IMR-90 (cell line): ENCODE measurements at regions not wholly inside any gene's neighbourhood (a gene's known extent, or its start where the extent isn't known, plus 50 kb on each side); places are given as distances from the start of the nearest gene placed in this dataset.

Experiments used
- ATAC-seq: fragments of 200-7000 bp; cut with Tn5 transposase; 2 replicates; pipeline ENCODE4 v1.9.1; 2020; ENCODE audit warnings: low read depth, mild to moderate bottlenecking, moderate library complexity
- BruUV-seq: library from RNA; stranded (reverse); fragments of 400-500 nt; replicated peaks from 2 replicates; lab custom pipeline; 2021; lab: Mats Ljungman, UMichigan
- CTCF ChIA-PET: fragments of 300-600 bp; formaldehyde crosslinking; extraction: SDS; loops from one replicate; lab custom pipeline; 2021; ENCODE audit warnings: antibody characterized with exemption; lab: Yijun Ruan, JAX
- POLR2A ChIA-PET: fragments of 300-600 bp; sonication (Branson Sonifier 250); formaldehyde crosslinking; loops from one replicate; lab custom pipeline; 2022; ENCODE audit warnings: antibody characterized with exemption; ENCODE audit not compliant: unreplicated experiment; lab: Charles Lee
- DNase-seq: peaks from one replicate; pipeline ENCODE4 v3.0.0; 2013
- H2AFZ ChIP-seq: replicated peaks from 2 replicates; pipeline ENCODE3; 2013; ENCODE audit warnings: low read length, mild to moderate bottlenecking; ENCODE audit not compliant: poor library complexity
- H2AK5ac ChIP-seq: 2 replicates; pipeline ENCODE4 v1.6.1; 2013; ENCODE audit warnings: low read depth, low read length, inconsistent platforms
- H2AK9ac ChIP-seq: replicated peaks from 2 replicates; pipeline ENCODE3; 2013; ENCODE audit warnings: mild to moderate bottlenecking, low read depth, low read length, moderate library complexity; ENCODE audit not compliant: poor library complexity
- H2BK120ac ChIP-seq: 2 replicates; pipeline ENCODE4 v1.6.1; 2013; ENCODE audit warnings: low read depth, low read length, inconsistent platforms
- H2BK15ac ChIP-seq: 3 replicates; pipeline ENCODE4 v1.6.1; 2013; ENCODE audit warnings: low read depth, low read length, inconsistent platforms
- H2BK20ac ChIP-seq: 2 replicates; pipeline ENCODE4 v1.6.1; 2013; ENCODE audit warnings: low read depth, mild to moderate bottlenecking, inconsistent platforms, low read length, moderate library complexity
- H2BK5ac ChIP-seq: 2 replicates; pipeline ENCODE4 v1.6.1; 2013; ENCODE audit warnings: mild to moderate bottlenecking, low read depth, low read length, inconsistent platforms; ENCODE audit not compliant: poor library complexity, severe bottlenecking
- H3K14ac ChIP-seq: replicated peaks from 2 replicates; pipeline ENCODE4 v1.6.1; 2013; ENCODE audit warnings: low read depth, low read length, inconsistent platforms
- H3K18ac ChIP-seq: 2 replicates; pipeline ENCODE4 v1.6.1; 2013; ENCODE audit warnings: low read depth, low read length, control low read depth
- H3K23ac ChIP-seq: 2 replicates; pipeline ENCODE4 v1.6.1; 2013; ENCODE audit warnings: low read depth, low read length, inconsistent platforms
- H3K27ac ChIP-seq: 2 replicates; pipeline ENCODE4 v1.5.1; 2013; ENCODE audit warnings: mild to moderate bottlenecking, control low read depth, low read length; ENCODE audit not compliant: insufficient read depth
- H3K27me3 ChIP-seq: 2 replicates; pipeline ENCODE4 v1.6.1; 2013; ENCODE audit warnings: low read length; ENCODE audit not compliant: control insufficient read depth, insufficient read depth
- H3K36me3 ChIP-seq: 2 replicates; pipeline ENCODE4 v1.6.1; 2013; ENCODE audit warnings: low read length, mixed read lengths; ENCODE audit not compliant: control insufficient read depth, insufficient read depth
- H3K4ac ChIP-seq: 2 replicates; pipeline ENCODE4 v1.6.1; 2013; ENCODE audit warnings: low read depth, low read length, inconsistent platforms
- H3K4me1 ChIP-seq: 2 replicates; pipeline ENCODE4 v1.6.1; 2013; ENCODE audit warnings: low read length, mixed read lengths; ENCODE audit not compliant: control insufficient read depth, insufficient read depth
- H3K4me2 ChIP-seq: 2 replicates; pipeline ENCODE4 v1.6.1; 2013; ENCODE audit warnings: low read depth, mild to moderate bottlenecking, control low read depth, low read length, moderate library complexity
- H3K4me3 ChIP-seq: 2 replicates; pipeline ENCODE4 v1.5.1; 2013; ENCODE audit warnings: low read depth, mild to moderate bottlenecking, control low read depth, low read length, moderate library complexity; ENCODE audit not compliant: insufficient read depth
- H3K56ac ChIP-seq: 2 replicates; pipeline ENCODE4 v1.6.1; 2013; ENCODE audit warnings: low read length, inconsistent platforms; ENCODE audit not compliant: insufficient read depth; ENCODE audit errors: extremely low read depth
- H3K79me1 ChIP-seq, 2 experiments: 2 replicates each; pipeline ENCODE4 v1.6.1; 2013; ENCODE audit warnings: low read length in 2 of 2, inconsistent platforms in 1 of 2, low read depth in 1 of 2
- H3K9ac ChIP-seq: 2 replicates; pipeline ENCODE4 v1.6.1; 2013; ENCODE audit warnings: low read depth, low read length, control low read depth
- H3K9me1 ChIP-seq: 2 replicates; pipeline ENCODE4 v1.6.1; 2013; ENCODE audit warnings: low read length, inconsistent platforms; ENCODE audit not compliant: insufficient read depth
- H3K9me3 ChIP-seq: 2 replicates; pipeline ENCODE4 v1.6.1; 2013; ENCODE audit warnings: low read length; ENCODE audit not compliant: control insufficient read depth, insufficient read depth
- H4K20me1 ChIP-seq: 2 replicates; pipeline ENCODE4 v1.6.1; 2013; ENCODE audit warnings: low read length, inconsistent platforms; ENCODE audit not compliant: insufficient read depth
- H4K5ac ChIP-seq: 2 replicates; pipeline ENCODE4 v1.6.1; 2013; ENCODE audit warnings: mild to moderate bottlenecking, low read depth, low read length, control low read depth
- H4K8ac ChIP-seq, 2 experiments: 2 replicates each; pipeline ENCODE4 v1.6.1; 2013; ENCODE audit warnings: low read depth in 2 of 2, low read length in 2 of 2, control low read depth in 1 of 2, inconsistent platforms in 1 of 2
- H4K91ac ChIP-seq: 2 replicates; pipeline ENCODE4 v1.6.1; 2013; ENCODE audit warnings: low read depth, low read length, inconsistent platforms; ENCODE audit not compliant: insufficient read depth
- BHLHE40 ChIP-seq: fragments of 150-350 bp; IDR thresholded peaks from 2 replicates; pipeline ENCODE4 v1.6.1; 2016; ENCODE audit warnings: mild to moderate bottlenecking, low read depth, low read length
- CEBPB ChIP-seq: IDR thresholded peaks from 2 replicates; pipeline ENCODE4 v1.6.1; 2012; ENCODE audit warnings: low read depth, low read length, improper control_type of control experiment
- CHD1 ChIP-seq: IDR thresholded peaks from 2 replicates; pipeline ENCODE4 v1.6.1; 2012; ENCODE audit warnings: low read depth, low read length, improper control_type of control experiment
- ELK1 ChIP-seq: fragments of 150-350 bp; IDR thresholded peaks from 2 replicates; pipeline ENCODE4 v1.6.1; 2016; ENCODE audit warnings: low read depth, mild to moderate bottlenecking, low read length, moderate library complexity, borderline replicate concordance
- FOS ChIP-seq: fragments of 150-350 bp; IDR thresholded peaks from 2 replicates; pipeline ENCODE4 v1.6.1; 2016; ENCODE audit warnings: low read depth, low read length
- MAFK ChIP-seq: IDR thresholded peaks from 2 replicates; pipeline ENCODE4 v1.6.1; 2012; ENCODE audit warnings: low read depth, low read length, improper control_type of control experiment
- MAZ ChIP-seq: IDR thresholded peaks from 2 replicates; pipeline ENCODE4 v1.6.1; 2012; ENCODE audit warnings: low read depth, mild to moderate bottlenecking, low read length, improper control_type of control experiment, moderate library complexity, borderline replicate concordance
- MXI1 ChIP-seq: IDR thresholded peaks from 2 replicates; pipeline ENCODE4 v1.6.1; 2012; ENCODE audit warnings: low read depth, mild to moderate bottlenecking, low read length, moderate library complexity, borderline replicate concordance
- NFE2L2 ChIP-seq: fragments of 150-350 bp; IDR thresholded peaks from 2 replicates; pipeline ENCODE4 v1.6.1; 2016; ENCODE audit warnings: low read depth, mild to moderate bottlenecking, low read length
- POLR2A ChIP-seq: IDR thresholded peaks from 2 replicates; pipeline ENCODE4 v1.6.1; 2012; ENCODE audit warnings: mild to moderate bottlenecking, low read depth, low read length
- RAD21 ChIP-seq: IDR thresholded peaks from 2 replicates; pipeline ENCODE4 v1.6.1; 2012; ENCODE audit warnings: low read length, improper control_type of control experiment
- RCOR1 ChIP-seq: IDR thresholded peaks from 2 replicates; pipeline ENCODE4 v1.6.1; 2012; ENCODE audit warnings: mild to moderate bottlenecking, low read length, improper control_type of control experiment; ENCODE audit not compliant: insufficient replicate concordance
- RFX5 ChIP-seq: IDR thresholded peaks from 2 replicates; pipeline ENCODE4 v1.8.0; 2012; ENCODE audit warnings: low read depth, mild to moderate bottlenecking, low read length, moderate library complexity
- SMC3 ChIP-seq: fragments of 150-350 bp; IDR thresholded peaks from 2 replicates; pipeline ENCODE4 v1.6.1; 2016; ENCODE audit warnings: low read depth, mild to moderate bottlenecking, antibody characterized with exemption, low read length, moderate library complexity
- USF2 ChIP-seq: fragments of 150-350 bp; IDR thresholded peaks from 2 replicates; pipeline ENCODE4 v1.6.1; 2017; ENCODE audit warnings: mild to moderate bottlenecking, antibody characterized with exemption, low read length, low read depth
- WGBS, 2 experiments: methylation state at CpG; one replicate each; pipeline versions ENCODE4 v1.1.5 to v1.1.7; 2013; ENCODE audit warnings: missing lambda C conversion rate in 2 of 2; ENCODE audit not compliant: insufficient read length in 1 of 2; ENCODE audit errors: extremely low coverage in 2 of 2; 5-methylcytosine and 5-hydroxymethylcytosine counted together
- dilution Hi-C: fragments of 300-500 bp; cut with HindIII; formaldehyde crosslinking; loops from one replicate; pipeline ENCODE4 v1.14.3; 2018; ENCODE audit warnings: low sequenced_read_pairs; ENCODE audit not compliant: unreplicated experiment
- in situ Hi-C: fragments of 300-500 bp; cut with MboI; formaldehyde crosslinking; loops from 3 replicates; pipeline ENCODE4 v1.14.3; 2019; ENCODE audit warnings: low sequenced_read_pairs, inconsistent platforms, mixed read lengths
- intact Hi-C: fragments of 100-400 bp; cut with micrococcal nuclease; formaldehyde crosslinking; loops from 2 replicates; pipeline ENCODE4 v1.10.0; 2022
- TF ChIP-seq, protein P1 (sequence below): conservative IDR thresholded peaks from 2 replicates; pipeline ENCODE4 v1.5.1; 2012; ENCODE audit warnings: mild to moderate bottlenecking, low read depth, low read length, improper control_type of control experiment

- intact Hi-C loops (no loop called here), in situ Hi-C loops (no loop called here), dilution Hi-C loops (no loop called here)
- H3K4me3 ChIP-seq = no peak overlapping the region
- TF ChIP-seq MAZ (no peak), CEBPB (no peak), FOS (no peak), RCOR1 (no peak), MXI1 (no peak), MAFK (no peak), POLR2A (no peak), CHD1 (no peak), NFE2L2 (no peak), ELK1 (no peak), BHLHE40 (no peak), SMC3 (no peak), USF2 (no peak), RFX5 (no peak), RAD21 (no peak)
- TF ChIP-seq, protein P1, sequence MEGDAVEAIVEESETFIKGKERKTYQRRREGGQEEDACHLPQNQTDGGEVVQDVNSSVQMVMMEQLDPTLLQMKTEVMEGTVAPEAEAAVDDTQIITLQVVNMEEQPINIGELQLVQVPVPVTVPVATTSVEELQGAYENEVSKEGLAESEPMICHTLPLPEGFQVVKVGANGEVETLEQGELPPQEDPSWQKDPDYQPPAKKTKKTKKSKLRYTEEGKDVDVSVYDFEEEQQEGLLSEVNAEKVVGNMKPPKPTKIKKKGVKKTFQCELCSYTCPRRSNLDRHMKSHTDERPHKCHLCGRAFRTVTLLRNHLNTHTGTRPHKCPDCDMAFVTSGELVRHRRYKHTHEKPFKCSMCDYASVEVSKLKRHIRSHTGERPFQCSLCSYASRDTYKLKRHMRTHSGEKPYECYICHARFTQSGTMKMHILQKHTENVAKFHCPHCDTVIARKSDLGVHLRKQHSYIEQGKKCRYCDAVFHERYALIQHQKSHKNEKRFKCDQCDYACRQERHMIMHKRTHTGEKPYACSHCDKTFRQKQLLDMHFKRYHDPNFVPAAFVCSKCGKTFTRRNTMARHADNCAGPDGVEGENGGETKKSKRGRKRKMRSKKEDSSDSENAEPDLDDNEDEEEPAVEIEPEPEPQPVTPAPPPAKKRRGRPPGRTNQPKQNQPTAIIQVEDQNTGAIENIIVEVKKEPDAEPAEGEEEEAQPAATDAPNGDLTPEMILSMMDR = no peak
- H4K20me1 ChIP-seq = no peaks in the 10 kb centered on the region
- H3K9me3 ChIP-seq = no peaks in the 10 kb centered on the region
- no peak overlapping the region for H2BK20ac ChIP-seq
- no peak for DNase-seq
- no peaks in the 10 kb centered on the region for H3K36me3 ChIP-seq
- H3K18ac ChIP-seq = no peak overlapping the region
- no peak overlapping the region for H4K5ac ChIP-seq
- H3K9ac ChIP-seq = no peak overlapping the region
- no peak overlapping the region for H3K14ac ChIP-seq
- no peak overlapping the region for H2BK5ac ChIP-seq
- no peak overlapping the region for H3K56ac ChIP-seq
- ChIA-PET CTCF (no interaction called here), POLR2A (no interaction called here)
- no peak overlapping the region for H2AFZ ChIP-seq
- WGBS, 2 experiments = no CpG with 5 or more reads among the region's 2 CpGs
- H4K8ac ChIP-seq = no peak overlapping the region
- no peak overlapping the region for H3K4ac ChIP-seq
- H3K27me3 ChIP-seq = no peaks in the 10 kb centered on the region
- H3K79me1 ChIP-seq = no peaks in the 10 kb centered on the region
- H3K27ac ChIP-seq = no peak overlapping the region
- no peak overlapping the region for H2AK9ac ChIP-seq
- H2BK15ac ChIP-seq = no peak overlapping the region
- ATAC-seq = no peak
- H3K9me1 ChIP-seq = no peaks in the 10 kb centered on the region
- no peak overlapping the region for H4K91ac ChIP-seq
- no peak overlapping the region for H3K4me2 ChIP-seq
- H2AK5ac ChIP-seq = no peak overlapping the region
- H2BK120ac ChIP-seq = no peak overlapping the region
- H3K4me1 ChIP-seq = no peaks in the 10 kb centered on the region
- H3K23ac ChIP-seq = no peak overlapping the region
- BruUV-seq = no TSS peak
Observed at GRCh38 chr5:174472956-174473355, 251.4 kb upstream of the MSX2 start.
